ENCODE measurements at regions not wholly inside any gene's neighbourhood (a gene's known extent, or its start where the extent isn't known, plus 50 kb on each side); places are given as distances from the start of the nearest gene placed in this dataset.

GRCh38 chr3:30513374-30514152, 92.8 kb upstream of the TGFBR2 start:
- Histone ChIP-seq H3K4me3 (no peak overlapping the region), H3K36me3 (no peaks in the 10 kb centered on the region), H3K9me3 (no peaks in the 10 kb centered on the region), H3K4me1 (ENCODE audit: control insufficient read depth in 1 of 2, low read depth in 2 of 2) (peaks cover 37 to 44% of the 10 kb centered on the region in 2 donors), H3K27me3 (replicated peaks; ENCODE audit: insufficient read depth) (no peaks in the 10 kb centered on the region), H3K27ac (peak overlapping the region; percentile 39 to 47)
- no peak for ATAC-seq (ENCODE audit: insufficient number of reproducible peaks, low FRiP score, low read depth)
- no peak for DNase-seq (ENCODE audit: low spot score)
- TF ChIP-seq CTCF (IDR thresholded peaks at IDR 0.05) = no peak

GRCh38 chr3:30516238-30516637, 90.2 kb upstream of the TGFBR2 start:
- H3K27ac ChIP-seq = peak overlapping the region; percentile 51 to 56
- H3K4me1 ChIP-seq (ENCODE audit: control insufficient read depth in 1 of 2, low read depth in 2 of 2) = peaks cover 42 to 70% of the 10 kb centered on the region in 2 donors
- no peaks in the 10 kb centered on the region for H3K9me3 ChIP-seq
- H3K27me3 ChIP-seq (replicated peaks; ENCODE audit: insufficient read depth) = no peaks in the 10 kb centered on the region
- TF ChIP-seq CTCF (IDR thresholded peaks at IDR 0.05) = no peak
- no peak overlapping the region for H3K4me3 ChIP-seq
- no peaks in the 10 kb centered on the region for H3K36me3 ChIP-seq
- DNase-seq (ENCODE audit: low spot score) (no peak), ATAC-seq (ENCODE audit: insufficient number of reproducible peaks, low FRiP score, low read depth) (no peak)

GRCh38 chr3:30518181-30518864, 88.1 kb upstream of the TGFBR2 start:
- H3K4me1 ChIP-seq (ENCODE audit: control insufficient read depth in 1 of 2, low read depth in 2 of 2) = peaks cover 24 to 65% of the 10 kb centered on the region in 2 donors
- H3K27ac ChIP-seq = peak overlapping the region; percentile 63 to 68
- ATAC-seq (ENCODE audit: insufficient number of reproducible peaks, low FRiP score, low read depth) (peak; percentile 77), DNase-seq (ENCODE audit: low spot score) (peak; percentile 37)
- no peaks in the 10 kb centered on the region for H3K27me3 ChIP-seq (replicated peaks; ENCODE audit: insufficient read depth)
- H3K9me3 ChIP-seq = no peaks in the 10 kb centered on the region
- H3K4me3 ChIP-seq = no peak overlapping the region
- no peaks in the 10 kb centered on the region for H3K36me3 ChIP-seq
- peak; percentile 32 for TF ChIP-seq CTCF (IDR thresholded peaks at IDR 0.05)

- no peaks in the 10 kb centered on the region for H3K27me3 ChIP-seq (replicated peaks; ENCODE audit: insufficient read depth)
- no peaks in the 10 kb centered on the region for H3K36me3 ChIP-seq
- H3K4me1 ChIP-seq (ENCODE audit: control insufficient read depth in 1 of 2, low read depth in 2 of 2) = peaks cover 24 to 64% of the 10 kb centered on the region in 2 donors
- ATAC-seq (ENCODE audit: insufficient number of reproducible peaks, low FRiP score, low read depth) (peak; percentile 17), DNase-seq (ENCODE audit: low spot score) (no peak)
- peak overlapping the region; percentile 63 to 68 for H3K27ac ChIP-seq
- no peak overlapping the region for H3K4me3 ChIP-seq
- TF ChIP-seq CTCF (IDR thresholded peaks at IDR 0.05) = no peak
- H3K9me3 ChIP-seq = no peaks in the 10 kb centered on the region
Observed at GRCh38 chr3:30518872-30519271, 87.5 kb upstream of the TGFBR2 start.

GRCh38 chr3:30520699-30521098, 85.7 kb upstream of the TGFBR2 start:
- H3K36me3 ChIP-seq = no peaks in the 10 kb centered on the region
- no peaks in the 10 kb centered on the region for H3K27me3 ChIP-seq (replicated peaks; ENCODE audit: insufficient read depth)
- H3K9me3 ChIP-seq = no peaks in the 10 kb centered on the region
- ATAC-seq (ENCODE audit: insufficient number of reproducible peaks, low FRiP score, low read depth) = no peak
- no peak overlapping the region for H3K4me3 ChIP-seq
- peaks cover 24 to 64% of the 10 kb centered on the region in 2 donors for H3K4me1 ChIP-seq (ENCODE audit: control insufficient read depth in 1 of 2, low read depth in 2 of 2)
- TF ChIP-seq CTCF (IDR thresholded peaks at IDR 0.05) = no peak
- DNase-seq (ENCODE audit: low spot score) = no peak
- peak overlapping the region; percentile 6 to 68 for H3K27ac ChIP-seq

Data from thoracic aorta (tissue), 2 donors.